NT2/D1 (cell line): ENCODE measurements at regions not wholly inside any gene's neighbourhood (a gene's known extent, or its start where the extent isn't known, plus 50 kb on each side); places are given as distances from the start of the nearest gene placed in this dataset.

Experiments used
- SUZ12 ChIP-seq: IDR thresholded peaks from 2 replicates; pipeline ENCODE4 v1.6.1; 2011; ENCODE audit not compliant: insufficient read length, insufficient read depth; ENCODE audit errors: extremely low read depth
- YY1 ChIP-seq: IDR thresholded peaks from 2 replicates; pipeline ENCODE4 v1.6.1; 2011; ENCODE audit not compliant: insufficient read length, insufficient read depth
- ZNF274 ChIP-seq: IDR thresholded peaks from 2 replicates; pipeline ENCODE4 v1.6.1; 2011; ENCODE audit warnings: mild to moderate bottlenecking, low read depth, low read length

DNA sequence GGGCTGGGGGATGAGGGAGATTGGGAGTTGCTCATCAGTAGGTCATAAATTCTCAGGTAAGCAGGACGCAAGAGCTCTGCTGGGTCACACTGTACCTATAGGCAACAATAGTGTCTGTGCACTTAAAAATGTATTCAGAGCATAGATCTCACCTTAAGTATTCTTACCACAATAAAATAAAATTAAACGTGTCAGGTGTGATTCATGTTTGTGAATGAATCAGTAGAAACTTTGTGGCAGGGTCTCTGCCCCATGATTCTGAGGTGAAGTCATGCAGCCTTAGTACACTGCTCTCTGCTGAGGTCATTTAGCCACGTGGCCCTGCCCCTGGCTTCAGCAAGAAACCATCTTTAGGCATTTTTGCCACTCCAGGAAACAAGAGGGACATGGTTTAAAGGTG lies 253.8 kb downstream of the FBXO15 start:
- TF ChIP-seq YY1 = no peak
- no peak for TF ChIP-seq ZNF274
- TF ChIP-seq SUZ12 = no peak
